ENCODE measurements at regions not wholly inside any gene's neighbourhood (a gene's known extent, or its start where the extent isn't known, plus 50 kb on each side); places are given as distances from the start of the nearest gene placed in this dataset.

DNA sequence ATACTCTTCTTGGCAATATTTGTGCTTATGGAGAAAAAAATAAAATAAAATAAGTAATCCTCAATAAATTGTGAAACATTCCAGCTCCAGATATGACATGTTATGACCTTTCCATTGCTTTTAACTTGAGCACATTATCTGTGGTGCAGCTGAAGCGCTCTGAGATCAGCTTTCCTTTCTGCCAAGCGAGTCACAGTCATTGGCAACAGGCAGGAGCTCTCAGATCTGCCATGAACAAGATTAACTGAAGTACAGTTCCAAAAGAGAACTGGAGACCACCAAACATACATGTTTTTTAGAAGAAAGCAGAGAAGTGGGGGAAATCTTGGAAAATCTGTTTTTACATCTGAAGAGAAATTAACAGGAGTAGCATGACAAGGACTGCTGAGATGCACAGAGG lies 89.2 kb upstream of the DSCAM start:
- peaks cover 8% of the 10 kb centered on the region for H3K4me1 ChIP-seq (ENCODE audit: control insufficient read depth, low read depth, low read length)
- no peak overlapping the region for H3K9ac ChIP-seq (ENCODE audit: low read length)
- no peak overlapping the region for H3K4me3 ChIP-seq (ENCODE audit: low read length)
- no peaks in the 10 kb centered on the region for H3K36me3 ChIP-seq (ENCODE audit: control insufficient read depth, low read depth, low read length)
- no peaks in the 10 kb centered on the region for H3K9me3 ChIP-seq (ENCODE audit: control insufficient read depth, low read depth, low read length)
- H3K27me3 ChIP-seq (ENCODE audit: control insufficient read depth, insufficient read depth, low read length), result no peaks in the 10 kb centered on the region
- no peak overlapping the region for H3K27ac ChIP-seq (ENCODE audit: low read length)

DNA sequence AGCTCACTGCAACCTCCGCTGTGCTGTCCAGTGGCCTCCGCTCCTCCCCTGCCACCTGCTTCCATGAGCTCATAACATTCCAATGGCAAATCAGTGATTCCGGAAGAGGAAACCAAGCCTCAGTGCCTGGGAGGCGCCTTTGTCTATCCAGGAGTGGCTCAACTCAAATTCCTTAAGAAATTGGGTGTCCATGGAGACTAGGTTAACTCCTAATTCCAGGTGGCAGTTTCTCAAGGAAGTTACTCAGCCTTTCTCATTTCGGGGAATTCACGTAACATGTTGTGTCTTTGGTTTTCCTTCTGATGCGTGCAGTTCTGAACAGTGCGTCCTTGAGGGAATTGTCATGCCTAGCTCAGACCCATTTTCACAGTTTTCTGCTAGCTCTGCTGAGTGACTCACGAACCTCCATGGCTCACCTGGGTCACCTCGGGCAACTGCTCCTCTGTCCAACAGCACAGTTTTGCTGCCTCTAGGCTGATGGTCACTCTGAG lies 89.9 kb upstream of the DSCAM start:
- no peaks in the 10 kb centered on the region for H3K36me3 ChIP-seq (ENCODE audit: control insufficient read depth, low read depth, low read length)
- no peaks in the 10 kb centered on the region for H3K27me3 ChIP-seq (ENCODE audit: control insufficient read depth, insufficient read depth, low read length)
- H3K27ac ChIP-seq (ENCODE audit: low read length), result no peak overlapping the region
- no peak overlapping the region for H3K4me3 ChIP-seq (ENCODE audit: low read length)
- no peak overlapping the region for H3K9ac ChIP-seq (ENCODE audit: low read length)
- H3K9me3 ChIP-seq (ENCODE audit: control insufficient read depth, low read depth, low read length), result no peaks in the 10 kb centered on the region
- H3K4me1 ChIP-seq (ENCODE audit: control insufficient read depth, low read depth, low read length), result peaks cover 8% of the 10 kb centered on the region

DNA sequence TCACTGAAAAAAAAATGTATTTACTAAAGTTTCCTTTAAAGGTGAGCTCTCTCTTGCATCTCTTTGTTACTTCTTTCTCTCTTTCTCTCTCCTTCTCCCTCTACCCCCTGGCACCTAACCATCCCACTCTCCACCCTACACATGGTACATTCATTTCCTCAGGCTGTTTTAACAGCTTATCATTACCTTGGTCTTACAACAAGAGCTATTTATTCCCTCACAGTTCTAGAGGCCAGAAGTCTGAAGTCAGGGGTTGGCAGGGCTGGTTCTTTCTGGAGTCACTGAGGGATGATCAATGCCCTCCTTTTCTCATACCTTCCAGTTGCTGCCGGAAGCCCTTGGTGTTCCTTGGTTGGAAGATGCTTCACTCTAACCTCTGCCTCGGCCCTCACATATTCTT lies 91.1 kb upstream of the DSCAM start:
- peaks cover 8% of the 10 kb centered on the region for H3K4me1 ChIP-seq (ENCODE audit: control insufficient read depth, low read depth, low read length)
- no peak overlapping the region for H3K9ac ChIP-seq (ENCODE audit: low read length)
- no peaks in the 10 kb centered on the region for H3K27me3 ChIP-seq (ENCODE audit: control insufficient read depth, insufficient read depth, low read length)
- H3K36me3 ChIP-seq (ENCODE audit: control insufficient read depth, low read depth, low read length), result no peaks in the 10 kb centered on the region
- no peak overlapping the region for H3K4me3 ChIP-seq (ENCODE audit: low read length)
- H3K9me3 ChIP-seq (ENCODE audit: control insufficient read depth, low read depth, low read length), result no peaks in the 10 kb centered on the region
- no peak overlapping the region for H3K27ac ChIP-seq (ENCODE audit: low read length)

DNA sequence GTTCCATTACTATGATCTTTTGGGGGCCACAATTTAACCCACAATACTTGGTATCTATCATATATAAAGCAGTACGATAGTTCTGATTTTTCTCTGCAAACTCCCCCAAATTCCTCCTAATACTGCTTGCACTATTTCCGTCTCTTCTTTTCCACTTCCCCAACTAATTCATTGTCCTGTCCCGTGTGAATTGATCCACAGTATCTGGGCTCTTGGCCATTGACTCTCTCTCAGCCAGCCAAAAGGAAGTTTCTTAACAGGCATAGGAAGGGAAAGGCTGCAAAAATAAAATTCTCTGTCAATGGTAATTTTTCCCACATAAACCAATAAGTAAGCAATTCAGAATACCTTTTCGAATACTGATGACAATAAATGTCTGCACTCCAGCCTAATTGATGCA lies 91.7 kb upstream of the DSCAM start:
- H3K9ac ChIP-seq (ENCODE audit: low read length), result no peak overlapping the region
- no peaks in the 10 kb centered on the region for H3K36me3 ChIP-seq (ENCODE audit: control insufficient read depth, low read depth, low read length)
- H3K4me1 ChIP-seq (ENCODE audit: control insufficient read depth, low read depth, low read length), result peaks cover 7% of the 10 kb centered on the region
- H3K27ac ChIP-seq (ENCODE audit: low read length), result no peak overlapping the region
- no peaks in the 10 kb centered on the region for H3K9me3 ChIP-seq (ENCODE audit: control insufficient read depth, low read depth, low read length)
- H3K27me3 ChIP-seq (ENCODE audit: control insufficient read depth, insufficient read depth, low read length), result no peaks in the 10 kb centered on the region
- H3K4me3 ChIP-seq (ENCODE audit: low read length), result no peak overlapping the region

DNA sequence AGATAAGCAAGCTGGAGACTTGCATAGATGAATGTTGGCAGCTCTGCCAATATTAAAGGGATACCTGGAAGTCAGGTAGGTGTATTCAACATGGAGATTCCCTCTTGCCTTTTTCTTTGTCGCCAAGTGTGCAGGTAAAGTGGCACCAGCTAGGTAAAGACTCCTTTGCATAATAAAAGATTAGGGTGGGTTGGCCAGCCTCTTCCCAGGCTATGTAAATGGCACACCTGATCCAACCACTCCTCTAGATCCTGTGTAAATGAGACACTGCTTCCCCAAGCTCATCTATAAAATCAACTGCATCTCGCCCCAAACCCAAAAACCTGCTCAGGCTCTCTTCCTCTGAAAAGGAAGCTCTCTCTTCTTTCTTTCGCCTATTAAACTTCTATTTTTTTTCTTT lies 100.8 kb upstream of the DSCAM start:
- H3K4me1 ChIP-seq (ENCODE audit: control insufficient read depth, low read depth, low read length), result peaks cover 9% of the 10 kb centered on the region
- H3K36me3 ChIP-seq (ENCODE audit: control insufficient read depth, low read depth, low read length), result no peaks in the 10 kb centered on the region
- H3K9ac ChIP-seq (ENCODE audit: low read length), result no peak overlapping the region
- H3K27ac ChIP-seq (ENCODE audit: low read length), result no peak overlapping the region
- H3K27me3 ChIP-seq (ENCODE audit: control insufficient read depth, insufficient read depth, low read length), result no peaks in the 10 kb centered on the region
- no peak overlapping the region for H3K4me3 ChIP-seq (ENCODE audit: low read length)
- no peaks in the 10 kb centered on the region for H3K9me3 ChIP-seq (ENCODE audit: control insufficient read depth, low read depth, low read length)

DNA sequence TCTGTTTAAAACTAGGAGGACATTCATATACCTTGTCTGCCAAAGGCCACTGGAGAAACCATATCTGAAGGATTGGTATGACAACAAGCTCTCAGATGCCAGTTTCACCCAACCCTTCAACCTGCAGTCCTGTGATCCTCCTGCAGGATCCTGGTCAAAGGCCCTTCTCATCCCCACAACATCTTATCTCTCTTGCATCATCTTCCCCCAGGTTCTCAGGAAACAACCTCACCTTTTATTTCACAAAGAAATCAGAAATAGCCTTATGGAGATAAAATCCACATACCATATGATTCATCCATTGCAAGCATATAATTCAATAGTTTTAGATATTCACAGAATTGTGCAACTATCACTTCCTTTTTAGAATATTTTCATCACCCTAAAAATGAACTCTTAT lies 104.0 kb upstream of the DSCAM start:
- Histone ChIP-seq H3K27me3 (ENCODE audit: control insufficient read depth, insufficient read depth, low read length) (no peaks in the 10 kb centered on the region), H3K4me1 (ENCODE audit: control insufficient read depth, low read depth, low read length) (peaks cover 9% of the 10 kb centered on the region), H3K27ac (ENCODE audit: low read length) (no peak overlapping the region), H3K36me3 (ENCODE audit: control insufficient read depth, low read depth, low read length) (no peaks in the 10 kb centered on the region), H3K9ac (ENCODE audit: low read length) (no peak overlapping the region), H3K4me3 (ENCODE audit: low read length) (no peak overlapping the region), H3K9me3 (ENCODE audit: control insufficient read depth, low read depth, low read length) (no peaks in the 10 kb centered on the region)

DNA sequence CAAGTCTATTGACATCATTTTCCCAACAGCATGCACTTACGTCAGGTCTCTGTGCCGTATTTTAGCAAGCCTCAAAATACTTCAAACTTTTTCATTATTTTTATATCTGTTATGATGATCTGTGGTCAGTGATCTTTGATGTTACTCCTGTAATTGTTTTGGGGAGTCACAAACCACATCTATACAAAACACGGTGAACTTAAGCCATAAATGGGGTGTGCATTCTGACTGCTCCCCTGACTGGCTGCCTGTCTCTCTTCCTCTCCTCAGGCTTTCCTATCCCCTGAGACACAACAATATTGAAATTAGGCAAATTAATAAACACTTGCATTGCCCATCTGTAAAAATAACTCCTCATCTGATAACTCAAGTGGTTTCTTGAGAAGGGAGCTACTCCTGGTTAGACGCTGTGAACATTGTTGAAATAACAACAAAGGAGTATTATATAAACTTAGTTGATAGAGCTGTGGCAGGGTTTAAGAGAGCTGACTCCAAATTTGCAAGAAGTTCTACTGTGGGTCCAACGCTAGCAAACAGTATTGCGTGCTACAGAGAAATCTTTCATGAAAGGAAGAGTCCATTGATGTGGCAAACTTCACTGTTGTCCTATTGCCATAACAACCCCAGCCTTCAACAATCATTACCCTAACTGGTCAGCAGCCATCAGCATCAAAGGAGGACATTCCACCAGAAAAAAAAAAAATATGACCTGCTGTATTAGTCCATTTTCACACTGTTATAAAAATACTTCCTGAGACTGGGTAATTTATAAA lies 105.8 kb upstream of the DSCAM start:
- Histone ChIP-seq H3K9ac (ENCODE audit: low read length) (no peak overlapping the region), H3K4me1 (ENCODE audit: control insufficient read depth, low read depth, low read length) (peaks cover 2% of the 10 kb centered on the region), H3K27ac (ENCODE audit: low read length) (no peak overlapping the region), H3K27me3 (ENCODE audit: control insufficient read depth, insufficient read depth, low read length) (no peaks in the 10 kb centered on the region), H3K9me3 (ENCODE audit: control insufficient read depth, low read depth, low read length) (no peaks in the 10 kb centered on the region), H3K36me3 (ENCODE audit: control insufficient read depth, low read depth, low read length) (no peaks in the 10 kb centered on the region), H3K4me3 (ENCODE audit: low read length) (no peak overlapping the region)

DNA sequence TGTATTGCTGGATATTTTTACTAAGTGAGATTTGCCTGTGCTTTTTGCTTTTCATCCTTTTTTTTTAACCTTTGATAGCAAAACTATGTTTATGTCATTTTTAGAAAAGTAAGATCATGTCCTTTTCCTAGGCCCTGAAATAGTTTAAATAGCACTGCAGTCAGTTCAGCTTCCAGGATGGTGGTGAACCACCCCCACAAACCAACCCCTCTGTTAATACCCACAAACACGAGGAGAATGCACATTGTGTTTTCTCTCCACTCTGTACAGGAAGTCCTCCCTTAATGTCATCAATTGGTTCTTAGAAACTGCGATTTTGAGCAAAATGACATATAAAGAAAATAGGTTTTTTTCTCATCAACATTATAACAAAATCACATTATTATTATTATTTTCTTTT lies 117.7 kb upstream of the DSCAM start:
- Histone ChIP-seq H3K4me1 (ENCODE audit: control insufficient read depth, low read depth, low read length) (peaks cover 11% of the 10 kb centered on the region), H3K27ac (ENCODE audit: low read length) (no peak overlapping the region), H3K9me3 (ENCODE audit: control insufficient read depth, low read depth, low read length) (no peaks in the 10 kb centered on the region), H3K9ac (ENCODE audit: low read length) (no peak overlapping the region), H3K27me3 (ENCODE audit: control insufficient read depth, insufficient read depth, low read length) (no peaks in the 10 kb centered on the region), H3K36me3 (ENCODE audit: control insufficient read depth, low read depth, low read length) (no peaks in the 10 kb centered on the region), H3K4me3 (ENCODE audit: low read length) (no peak overlapping the region)

DNA sequence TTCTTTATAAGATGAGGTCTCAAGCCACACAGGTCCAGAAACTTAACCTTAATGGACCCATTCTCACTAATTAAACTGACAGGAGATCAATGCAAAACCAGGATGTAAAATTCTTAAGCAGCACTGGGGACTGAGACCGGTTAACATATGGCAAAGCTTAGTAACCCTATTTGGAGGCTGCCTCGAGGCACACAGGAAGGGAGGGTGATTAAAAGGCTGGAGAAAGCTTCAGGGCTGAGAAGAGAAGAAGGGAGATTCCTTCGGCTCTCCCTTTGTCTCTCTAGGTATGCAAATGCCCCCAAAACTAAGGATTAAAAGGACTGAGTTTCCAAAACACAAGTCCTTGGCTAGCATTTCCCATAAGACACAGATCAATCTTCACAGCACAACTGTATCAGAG lies 120.8 kb upstream of the DSCAM start:
- Histone ChIP-seq H3K27ac (ENCODE audit: low read length) (no peak overlapping the region), H3K4me1 (ENCODE audit: control insufficient read depth, low read depth, low read length) (peaks cover 11% of the 10 kb centered on the region), H3K36me3 (ENCODE audit: control insufficient read depth, low read depth, low read length) (no peaks in the 10 kb centered on the region), H3K9ac (ENCODE audit: low read length) (no peak overlapping the region), H3K4me3 (ENCODE audit: low read length) (no peak overlapping the region), H3K9me3 (ENCODE audit: control insufficient read depth, low read depth, low read length) (no peaks in the 10 kb centered on the region), H3K27me3 (ENCODE audit: control insufficient read depth, insufficient read depth, low read length) (no peaks in the 10 kb centered on the region)

DNA sequence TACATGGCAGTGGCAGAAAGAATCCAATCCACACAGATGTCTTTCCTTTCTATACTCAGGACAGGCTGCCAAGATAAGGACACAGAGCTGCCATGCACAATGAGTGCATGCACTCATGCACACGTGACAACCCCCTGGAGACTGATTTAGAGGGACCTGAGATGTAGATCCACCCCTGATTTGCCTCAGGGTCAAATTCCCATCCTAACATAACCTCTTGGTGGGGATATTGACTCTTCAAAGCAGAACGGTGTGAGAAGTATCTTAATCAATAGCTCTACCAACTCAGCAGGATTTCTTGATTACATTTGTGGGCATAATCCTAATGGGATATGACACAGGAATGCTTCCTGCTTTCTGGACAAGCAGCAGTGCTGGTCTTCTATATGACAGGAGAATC lies 125.2 kb upstream of the DSCAM start:
- Histone ChIP-seq H3K9ac (ENCODE audit: low read length) (no peak overlapping the region), H3K4me3 (ENCODE audit: low read length) (no peak overlapping the region), H3K36me3 (ENCODE audit: control insufficient read depth, low read depth, low read length) (no peaks in the 10 kb centered on the region), H3K4me1 (ENCODE audit: control insufficient read depth, low read depth, low read length) (peaks cover 10% of the 10 kb centered on the region), H3K9me3 (ENCODE audit: control insufficient read depth, low read depth, low read length) (peaks cover 3% of the 10 kb centered on the region), H3K27ac (ENCODE audit: low read length) (no peak overlapping the region), H3K27me3 (ENCODE audit: control insufficient read depth, insufficient read depth, low read length) (no peaks in the 10 kb centered on the region)

DNA sequence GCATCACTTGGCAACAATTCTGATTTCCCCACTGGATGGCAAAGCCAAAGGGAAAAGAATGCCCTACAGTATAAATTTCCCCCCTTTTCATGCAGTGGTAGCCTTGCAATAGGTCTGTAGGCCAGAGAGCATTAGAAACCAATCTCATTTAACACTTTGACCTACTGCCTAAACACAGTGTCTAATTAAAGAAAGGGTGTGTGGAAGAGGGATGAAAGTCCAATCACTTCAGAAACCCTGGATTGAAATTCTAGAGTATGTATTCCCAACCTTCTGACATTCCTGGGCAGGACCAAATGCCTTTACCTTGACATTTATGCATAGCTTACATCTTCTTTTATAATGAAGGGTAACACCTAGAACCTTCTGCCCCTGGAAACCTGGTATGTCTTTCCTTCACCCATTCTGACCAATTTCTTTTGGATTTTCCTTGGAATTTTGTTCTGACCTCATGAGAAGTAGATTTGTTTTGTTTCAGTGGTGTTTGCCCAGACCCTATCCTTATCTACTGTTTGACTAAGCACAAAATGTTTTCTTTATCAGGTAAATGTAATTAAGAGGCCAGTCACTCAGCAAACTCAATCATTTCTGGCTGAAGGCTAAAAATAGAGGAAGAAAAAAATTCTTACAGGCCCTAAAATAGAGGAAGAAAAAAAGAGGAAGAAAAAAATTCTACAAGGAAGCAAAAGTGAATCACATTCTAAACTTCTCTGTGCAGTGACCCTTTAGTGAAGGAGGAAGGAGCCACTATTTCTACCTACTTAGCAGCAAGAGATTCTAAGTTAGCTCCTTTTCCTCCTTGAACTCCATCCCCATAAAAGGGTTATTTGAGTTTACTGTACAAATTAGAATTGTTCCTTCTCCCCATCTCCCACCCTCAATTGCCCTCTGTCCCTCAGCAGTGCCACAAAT lies 129.5 kb upstream of the DSCAM start:
- Histone ChIP-seq H3K4me3 (ENCODE audit: low read length) (no peak overlapping the region), H3K27me3 (ENCODE audit: control insufficient read depth, insufficient read depth, low read length) (no peaks in the 10 kb centered on the region), H3K9me3 (ENCODE audit: control insufficient read depth, low read depth, low read length) (peaks cover 3% of the 10 kb centered on the region), H3K27ac (ENCODE audit: low read length) (no peak overlapping the region), H3K4me1 (ENCODE audit: control insufficient read depth, low read depth, low read length) (no peaks in the 10 kb centered on the region), H3K9ac (ENCODE audit: low read length) (no peak overlapping the region), H3K36me3 (ENCODE audit: control insufficient read depth, low read depth, low read length) (no peaks in the 10 kb centered on the region)

Measured in iPS-18a (cell line).